SH-SY5Y (cell line): ENCODE measurements at regions not wholly inside any gene's neighbourhood (a gene's known extent, or its start where the extent isn't known, plus 50 kb on each side); places are given as distances from the start of the nearest gene placed in this dataset.

ENCODE experiments used
- GATA2 ChIP-seq: IDR thresholded peaks from 2 replicates; pipeline ENCODE4 v1.6.1; 2011; ENCODE audit warnings: mild to moderate bottlenecking, low read depth, low read length
- GATA3 ChIP-seq: IDR thresholded peaks from 2 replicates; pipeline ENCODE4 v1.6.1; 2011; ENCODE audit warnings: low read depth, mild to moderate bottlenecking, low read length, moderate library complexity

DNA sequence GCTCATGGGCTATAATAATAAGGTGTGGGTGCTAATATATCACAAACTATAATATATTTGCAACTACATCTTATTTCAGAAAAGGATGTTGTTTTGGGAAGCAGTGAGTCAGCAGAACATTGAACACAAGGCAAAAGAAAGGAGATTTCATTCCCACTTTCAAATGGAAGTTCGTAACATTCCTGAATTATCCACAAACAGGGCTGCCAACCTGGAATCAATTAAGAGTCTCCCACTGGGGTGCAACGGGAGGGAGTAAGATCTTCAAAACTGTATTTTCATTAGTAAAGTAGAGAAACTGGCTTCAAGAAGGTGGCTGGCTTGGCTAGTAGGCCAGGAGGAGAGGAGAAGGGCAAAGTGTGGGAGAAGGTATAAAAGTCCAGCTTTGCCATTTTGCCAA lies 479.6 kb downstream of the CNTN3 start:
- TF ChIP-seq GATA2 (no peak), GATA3 (no peak)

- TF ChIP-seq GATA2 (no peak), GATA3 (no peak)
Observed at GRCh38 chr3:74129611-74130010, 484.8 kb downstream of the CNTN3 start.

- no peak for TF ChIP-seq GATA2
- TF ChIP-seq GATA3, result no peak
Observed at GRCh38 chr3:74129056-74129455, 485.4 kb downstream of the CNTN3 start.

GRCh38 chr3:74127256-74127655 lies 487.2 kb downstream of the CNTN3 start:
- TF ChIP-seq GATA3, result no peak
- no peak for TF ChIP-seq GATA2

DNA sequence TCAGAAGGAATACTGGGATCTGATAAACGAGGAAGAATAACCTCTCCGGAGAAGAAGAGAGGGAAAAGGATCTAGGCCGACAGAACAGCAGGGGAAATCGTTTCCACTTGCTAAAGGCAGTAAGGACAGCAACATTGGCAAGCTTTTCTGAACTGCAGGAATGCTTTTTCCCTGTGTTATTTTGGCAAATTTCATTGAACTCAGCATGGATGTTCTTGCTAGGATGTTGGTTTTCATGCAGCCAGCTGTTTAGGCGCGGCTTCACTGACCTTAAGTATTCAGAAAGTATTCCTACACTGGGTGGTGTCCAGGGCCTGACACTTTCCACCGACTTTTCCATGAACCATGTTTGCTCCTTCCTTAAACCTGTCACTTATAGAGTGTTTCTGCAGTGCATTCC lies 489.7 kb downstream of the CNTN3 start:
- TF ChIP-seq GATA3 (no peak), GATA2 (no peak)

GRCh38 chr3:74122281-74122680 lies 492.2 kb downstream of the CNTN3 start:
- TF ChIP-seq GATA2 (no peak), GATA3 (no peak)

DNA sequence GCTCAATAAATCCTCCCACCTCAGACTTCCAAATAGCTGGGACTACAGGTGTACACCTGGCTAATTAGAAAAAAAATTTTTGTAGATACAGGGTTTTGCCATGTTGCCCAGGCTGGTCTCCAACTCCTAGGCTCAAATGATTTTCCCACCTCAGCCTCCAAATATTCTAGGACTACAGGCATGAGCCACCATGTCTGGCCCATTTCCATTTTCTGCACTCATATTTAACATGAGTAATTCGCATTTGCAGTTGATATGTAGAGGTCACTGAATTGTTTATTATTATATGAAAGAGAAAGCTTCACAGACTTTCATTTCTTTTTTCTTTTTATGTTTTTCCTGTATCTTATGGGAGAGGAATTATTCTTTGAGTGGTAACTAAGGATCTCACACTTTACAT lies 492.7 kb downstream of the CNTN3 start:
- TF ChIP-seq GATA2 (no peak), GATA3 (no peak)

GRCh38 chr3:74119221-74119620 lies 494.5 kb upstream of the PDZRN3 start:
- TF ChIP-seq GATA3 (no peak), GATA2 (no peak)

DNA sequence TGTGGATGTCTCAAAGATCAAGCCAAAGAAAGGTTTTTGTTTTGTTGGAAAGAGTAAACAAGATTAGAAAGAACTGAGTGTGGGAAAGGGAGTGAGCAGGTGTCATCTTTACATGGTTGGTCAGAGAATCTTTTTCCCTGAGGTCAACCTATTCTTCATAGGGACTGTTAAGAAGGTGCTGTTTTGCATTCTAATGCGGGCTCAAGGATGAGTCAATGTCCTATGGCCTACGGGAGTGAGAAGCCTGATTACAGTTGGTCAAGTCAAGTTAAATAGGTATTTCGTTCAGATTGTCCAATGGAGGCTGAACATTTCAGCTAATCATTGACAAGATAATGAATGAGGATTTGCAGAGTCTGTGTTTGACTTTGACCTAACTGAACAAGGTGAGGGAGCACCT lies 491.2 kb upstream of the PDZRN3 start:
- no peak for TF ChIP-seq GATA3
- TF ChIP-seq GATA2, result no peak

- no peak for TF ChIP-seq GATA2
- no peak for TF ChIP-seq GATA3
Observed at GRCh38 chr3:74107451-74107850, 482.7 kb upstream of the PDZRN3 start.

- TF ChIP-seq GATA3 (no peak), GATA2 (no peak)
Observed at GRCh38 chr3:74106925-74107324, 482.2 kb upstream of the PDZRN3 start.

DNA sequence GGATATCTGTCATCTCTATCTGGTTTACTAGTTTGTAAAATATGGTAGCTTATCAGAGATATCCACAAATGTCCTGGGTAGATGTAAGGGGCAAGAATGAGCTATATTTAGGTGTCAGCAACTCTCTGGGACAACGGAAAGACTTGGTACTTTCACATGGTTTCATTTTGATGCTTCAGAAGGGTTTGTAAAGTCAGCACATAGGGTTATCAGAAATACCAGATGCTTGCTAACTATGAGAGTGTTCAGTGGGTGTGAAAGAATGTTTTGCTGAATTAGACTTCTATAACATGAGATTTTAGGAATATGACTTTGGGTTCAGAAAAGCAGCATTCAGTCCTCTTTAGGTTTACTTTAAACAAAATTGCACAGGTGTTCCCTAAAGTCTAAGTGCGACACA lies 466.5 kb upstream of the PDZRN3 start:
- TF ChIP-seq GATA2, result no peak

DNA sequence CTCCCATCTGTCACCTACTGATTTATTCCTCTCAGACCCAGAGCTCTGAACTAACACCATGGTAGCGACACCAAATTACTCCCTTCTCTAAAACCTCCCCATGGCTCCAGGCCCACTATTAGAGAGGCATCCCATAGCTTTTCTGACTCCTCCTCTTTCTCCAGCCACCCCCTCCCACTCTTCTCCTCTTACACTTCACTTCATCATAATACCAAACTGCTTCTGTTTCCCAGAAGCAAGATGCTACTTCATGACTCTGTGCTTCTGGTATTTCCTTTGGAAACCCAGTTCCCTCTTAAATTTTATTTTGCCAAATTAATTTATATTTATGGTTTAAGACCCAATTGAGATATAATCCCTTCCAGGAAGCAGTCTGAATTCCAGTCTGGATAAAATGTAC lies 465.1 kb upstream of the PDZRN3 start:
- TF ChIP-seq GATA3 (no peak), GATA2 (no peak)

DNA sequence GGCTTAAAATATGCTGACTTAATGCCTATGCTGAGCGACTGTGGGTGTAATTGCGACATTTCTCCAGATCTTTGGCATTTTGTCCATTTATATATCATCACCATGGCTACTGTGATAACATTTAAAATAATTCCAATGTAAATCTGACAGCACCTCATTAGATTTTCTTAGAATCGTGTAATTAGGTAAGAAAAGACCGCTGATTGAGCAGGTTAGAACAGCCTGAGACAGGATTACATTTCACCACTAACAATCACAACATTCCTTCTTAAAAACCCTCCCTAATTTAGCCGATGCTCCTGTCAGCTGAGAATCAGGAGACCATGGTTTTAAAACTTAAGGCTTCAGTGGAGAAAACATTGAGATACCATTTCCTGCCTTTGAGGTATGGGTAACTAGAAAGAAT lies 455.3 kb upstream of the PDZRN3 start:
- TF ChIP-seq GATA3, result no peak
- no peak for TF ChIP-seq GATA2

- TF ChIP-seq GATA2, result no peak
- no peak for TF ChIP-seq GATA3
Observed at GRCh38 chr3:74075241-74075640, 450.5 kb upstream of the PDZRN3 start.

- TF ChIP-seq GATA2, result no peak
- TF ChIP-seq GATA3, result no peak
Observed at GRCh38 chr3:74074700-74075099, 450.0 kb upstream of the PDZRN3 start.
